HPDE6-E6E7 (cell line): ENCODE measurements at regions not wholly inside any gene's neighbourhood (a gene's known extent, or its start where the extent isn't known, plus 50 kb on each side); places are given as distances from the start of the nearest gene placed in this dataset.
"Not testable (repeated sequence)": the region's sequence is repeated elsewhere in the genome, so short reads cannot be mapped to it uniquely, and the experiment has no call there.

Source experiments
- DNase-seq: peaks from one replicate; pipeline ENCODE4 v3.0.0; 2011; ENCODE audit warnings: missing footprints; ENCODE audit errors: extremely low spot score

GRCh38 chr15:87675271-87675670 lies 581.3 kb downstream of the NTRK3 start:
- no peak for DNase-seq

- DNase-seq: peak; percentile 13
Measured at GRCh38 chr15:87672309-87673288, 583.9 kb downstream of the NTRK3 start.

- DNase-seq: no peak
Measured at GRCh38 chr15:87671289-87671688, 585.2 kb downstream of the NTRK3 start.

GRCh38 chr15:87669846-87670245 lies 586.7 kb downstream of the NTRK3 start:
- DNase-seq: no peak

GRCh38 chr15:87668768-87669564 lies 587.6 kb downstream of the NTRK3 start:
- not testable (repeated sequence) for DNase-seq

- no peak for DNase-seq
Measured at GRCh38 chr15:87667643-87668042, 588.9 kb downstream of the NTRK3 start.

GRCh38 chr15:87662575-87662974 lies 594.0 kb downstream of the NTRK3 start:
- no peak for DNase-seq

GRCh38 chr15:87661454-87662355 lies 594.8 kb downstream of the NTRK3 start:
- DNase-seq: peak; percentile 11

GRCh38 chr15:87660251-87661129 lies 596.0 kb downstream of the NTRK3 start:
- DNase-seq: no peak

- no peak for DNase-seq
Measured at GRCh38 chr15:87656372-87656771, 600.2 kb downstream of the NTRK3 start.

GRCh38 chr15:87653646-87654045 lies 602.9 kb downstream of the NTRK3 start:
- DNase-seq: no peak

- no peak for DNase-seq
Measured at GRCh38 chr15:87649175-87649574, 607.4 kb downstream of the NTRK3 start.

- no peak for DNase-seq
Measured at GRCh38 chr15:87648278-87648677, 608.3 kb downstream of the NTRK3 start.

- DNase-seq: no peak
Measured at GRCh38 chr15:87645723-87646122, 610.8 kb downstream of the NTRK3 start.

- not testable (repeated sequence) for DNase-seq
Measured at GRCh38 chr15:87642997-87643396, 613.5 kb downstream of the NTRK3 start.

- DNase-seq: no peak
Measured at GRCh38 chr15:87639305-87640011, 617.1 kb downstream of the NTRK3 start.

GRCh38 chr15:87638554-87639083 lies 617.9 kb downstream of the NTRK3 start:
- no peak for DNase-seq

GRCh38 chr15:87634361-87634760 lies 622.2 kb downstream of the NTRK3 start:
- no peak for DNase-seq

GRCh38 chr15:87633525-87633924 lies 623.0 kb downstream of the NTRK3 start:
- no peak for DNase-seq

GRCh38 chr15:87632364-87632763 lies 624.2 kb downstream of the NTRK3 start:
- DNase-seq: no peak
